ENCODE measurements at regions not wholly inside any gene's neighbourhood (a gene's known extent, or its start where the extent isn't known, plus 50 kb on each side); places are given as distances from the start of the nearest gene placed in this dataset.

- DNase-seq: peak; percentile 64
These were observed 641.3 kb upstream of the KLF4 start for GRCh38 chr9:108130905-108131304.

- DNase-seq: no peak
These were observed 636.1 kb upstream of the KLF4 start for GRCh38 chr9:108125625-108126024.

GRCh38 chr9:108119530-108120113 lies 630.1 kb upstream of the KLF4 start:
- DNase-seq: no peak

GRCh38 chr9:108117795-108118194 lies 628.2 kb upstream of the KLF4 start:
- peak; percentile 43 for DNase-seq

- no peak for DNase-seq
These were observed 627.7 kb upstream of the KLF4 start for GRCh38 chr9:108117306-108117705.

GRCh38 chr9:108113596-108113995 lies 624.0 kb upstream of the KLF4 start:
- no peak for DNase-seq

GRCh38 chr9:108109927-108110690 lies 620.5 kb upstream of the KLF4 start:
- DNase-seq: no peak

GRCh38 chr9:108108852-108109448 lies 619.4 kb upstream of the KLF4 start:
- no peak for DNase-seq

GRCh38 chr9:108108280-108108851 lies 618.8 kb upstream of the KLF4 start:
- no peak for DNase-seq

GRCh38 chr9:108105885-108106284 lies 616.3 kb upstream of the KLF4 start:
- no peak for DNase-seq

- DNase-seq: peak; percentile 7
These were observed 615.4 kb upstream of the KLF4 start for GRCh38 chr9:108104991-108105390.

GRCh38 chr9:108103046-108103693 lies 613.6 kb upstream of the KLF4 start:
- DNase-seq: no peak

- DNase-seq: no peak
These were observed 611.8 kb upstream of the KLF4 start for GRCh38 chr9:108101410-108101809.

GRCh38 chr9:108100571-108100970 lies 611.0 kb upstream of the KLF4 start:
- DNase-seq: no peak

GRCh38 chr9:108099854-108100253 lies 610.3 kb upstream of the KLF4 start:
- no peak for DNase-seq

- DNase-seq: no peak
These were observed 605.9 kb upstream of the KLF4 start for GRCh38 chr9:108095496-108095895.

GRCh38 chr9:108094676-108094993 lies 605.1 kb upstream of the KLF4 start:
- no peak for DNase-seq

GRCh38 chr9:108093773-108094675 lies 604.5 kb upstream of the KLF4 start:
- DNase-seq: no peak

GRCh38 chr9:108088916-108089315 lies 599.3 kb upstream of the KLF4 start:
- no peak for DNase-seq

GRCh38 chr9:108087781-108088180 lies 598.2 kb upstream of the KLF4 start:
- peak; percentile 40 for DNase-seq

- DNase-seq: no peak
These were observed 597.1 kb upstream of the KLF4 start for GRCh38 chr9:108086624-108087023.

GRCh38 chr9:108085294-108085693 lies 595.7 kb upstream of the KLF4 start:
- no peak for DNase-seq
